GM18858 (cell line): ENCODE measurements at regions not wholly inside any gene's neighbourhood (a gene's known extent, or its start where the extent isn't known, plus 50 kb on each side); places are given as distances from the start of the nearest gene placed in this dataset.
"Not testable (repeated sequence)": the region's sequence is repeated elsewhere in the genome, so short reads cannot be mapped to it uniquely, and the experiment has no call there.

ENCODE experiments used
- ATAC-seq: cut with Tn5 transposase; IDR thresholded peaks from one replicate; pipeline ENCODE4 v1.9.1; 2021; ENCODE audit not compliant: unreplicated experiment

- peak; percentile 69 for ATAC-seq
Measured at GRCh38 chrX:118212817-118213183, 96.2 kb upstream of the KLHL13 start.

DNA sequence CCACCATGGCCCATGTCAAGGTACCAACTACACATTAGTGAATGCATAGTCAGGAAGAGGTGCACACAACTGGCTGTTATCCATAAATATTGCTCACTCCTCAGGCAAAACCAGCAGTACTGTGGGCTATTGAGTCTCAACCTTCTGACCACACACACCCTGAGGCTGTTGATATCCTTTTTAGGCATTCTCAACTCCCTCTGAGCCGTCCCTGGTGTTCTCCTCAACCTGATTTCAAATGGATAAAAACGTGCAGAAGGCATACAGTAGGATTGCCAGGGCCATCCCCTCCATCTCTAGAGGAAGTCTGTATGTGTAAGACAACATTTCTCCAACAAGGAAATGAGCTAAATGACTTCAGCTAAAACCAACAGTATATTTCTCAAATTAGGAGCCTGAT is 98.7 kb upstream of the KLHL13 start:
- no peak for ATAC-seq

DNA sequence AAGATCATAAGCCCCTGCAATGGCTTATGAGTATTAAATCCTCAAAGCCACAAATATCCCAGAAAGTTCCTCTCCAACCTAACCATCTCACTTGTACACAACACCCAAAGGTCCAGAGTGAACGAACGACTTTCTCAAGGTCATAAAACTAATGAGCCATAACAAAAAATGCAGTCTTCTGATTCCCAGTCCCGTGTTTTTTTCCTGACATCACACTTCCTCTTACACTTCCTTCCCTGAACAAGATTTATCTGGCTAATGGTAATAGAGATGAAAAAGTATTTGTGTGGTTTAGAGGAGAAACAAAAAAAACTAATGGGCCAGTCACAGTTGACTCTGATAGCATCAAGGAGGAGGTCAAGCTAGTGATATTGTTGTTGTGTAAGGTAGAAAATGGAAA is 99.5 kb upstream of the KLHL13 start:
- ATAC-seq = no peak

- ATAC-seq = no peak
Measured at GRCh38 chrX:118216509-118216908, 99.9 kb upstream of the KLHL13 start.

DNA sequence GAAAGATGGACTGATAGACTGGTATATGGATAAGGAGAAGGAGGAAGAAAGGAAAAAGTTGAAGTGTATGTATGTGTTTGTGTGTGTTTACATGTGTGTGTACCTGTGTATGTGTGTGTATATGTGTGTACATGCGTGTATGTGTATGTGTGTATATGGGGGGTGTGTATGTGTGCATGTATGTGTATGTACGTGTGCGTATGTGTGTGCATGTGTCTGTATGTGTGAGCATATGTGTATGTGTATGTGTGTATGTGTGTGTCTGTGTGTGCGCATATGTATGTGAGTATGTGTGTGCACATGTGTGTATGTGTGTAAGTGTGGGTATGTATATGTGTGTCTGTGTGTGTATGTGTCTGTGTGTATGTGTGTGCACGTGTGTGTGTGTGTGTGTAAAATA is 101.5 kb upstream of the KLHL13 start:
- ATAC-seq = no peak

GRCh38 chrX:118218940-118219339 is 102.3 kb upstream of the KLHL13 start:
- no peak for ATAC-seq

GRCh38 chrX:118219866-118220265 is 103.3 kb upstream of the KLHL13 start:
- no peak for ATAC-seq

- no peak for ATAC-seq
Measured at GRCh38 chrX:118220509-118220908, 103.9 kb upstream of the KLHL13 start.

GRCh38 chrX:118221270-118221669 is 104.7 kb upstream of the KLHL13 start:
- ATAC-seq = no peak

GRCh38 chrX:118221733-118222132 is 105.1 kb upstream of the KLHL13 start:
- ATAC-seq = no peak

GRCh38 chrX:118222421-118222820 is 105.8 kb upstream of the KLHL13 start:
- ATAC-seq = no peak

DNA sequence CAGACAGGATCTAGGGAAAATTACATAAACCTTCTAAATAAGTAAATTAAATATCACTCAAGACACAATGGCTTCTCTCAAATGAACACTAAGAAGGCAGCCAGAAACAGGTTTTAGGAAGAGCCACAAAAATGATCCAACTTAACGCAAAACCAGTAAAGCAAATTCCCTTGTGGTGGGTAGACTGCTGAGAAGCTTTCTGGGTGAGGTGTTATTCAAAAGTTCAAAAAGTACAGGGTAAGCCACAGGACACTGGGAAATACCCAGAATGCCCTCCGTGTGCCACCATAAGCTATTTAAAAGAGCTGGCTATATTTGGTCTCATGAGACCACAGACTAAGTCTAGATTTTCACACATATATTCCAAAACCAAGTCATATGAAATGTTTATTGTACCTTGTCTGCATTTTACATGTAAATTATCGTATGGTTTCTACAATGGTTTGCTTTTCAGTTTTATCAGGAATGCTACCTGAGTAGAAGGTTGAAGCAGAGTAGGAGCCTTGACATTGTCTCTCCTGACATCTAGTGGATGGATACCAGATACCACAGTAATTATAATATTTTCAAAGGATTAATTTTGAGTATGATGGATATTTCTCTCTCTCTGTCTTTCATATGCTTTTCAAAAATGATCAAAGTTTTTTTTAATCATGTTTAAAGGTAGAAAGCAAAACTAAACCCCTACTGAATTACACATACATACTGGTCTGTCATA is 109.3 kb upstream of the KLHL13 start:
- ATAC-seq = peak; percentile 81

- ATAC-seq = no peak
Measured at GRCh38 chrX:118228041-118228440, 111.4 kb upstream of the KLHL13 start.

DNA sequence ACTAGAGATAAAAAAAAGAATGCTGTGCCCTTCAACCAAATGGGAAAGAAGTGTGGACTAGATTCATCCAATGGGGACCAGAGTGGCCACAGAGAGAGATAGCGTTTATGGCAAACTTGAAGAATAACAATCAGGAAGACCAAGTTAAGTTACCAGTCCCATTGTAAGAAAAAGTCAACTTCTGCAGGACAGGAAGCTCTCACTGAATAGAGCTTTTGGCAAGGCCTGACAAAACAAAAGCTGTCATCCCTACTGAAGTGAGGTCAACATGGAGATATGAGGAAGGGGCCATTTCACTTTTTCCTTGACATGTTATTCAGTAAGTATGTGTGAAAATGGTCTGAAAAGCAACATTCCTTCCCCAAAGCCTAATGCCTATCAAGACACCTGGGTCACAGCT is 111.8 kb upstream of the KLHL13 start:
- ATAC-seq = no peak

GRCh38 chrX:118231464-118231863 is 114.4 kb upstream of the WDR44 start:
- ATAC-seq = no peak

DNA sequence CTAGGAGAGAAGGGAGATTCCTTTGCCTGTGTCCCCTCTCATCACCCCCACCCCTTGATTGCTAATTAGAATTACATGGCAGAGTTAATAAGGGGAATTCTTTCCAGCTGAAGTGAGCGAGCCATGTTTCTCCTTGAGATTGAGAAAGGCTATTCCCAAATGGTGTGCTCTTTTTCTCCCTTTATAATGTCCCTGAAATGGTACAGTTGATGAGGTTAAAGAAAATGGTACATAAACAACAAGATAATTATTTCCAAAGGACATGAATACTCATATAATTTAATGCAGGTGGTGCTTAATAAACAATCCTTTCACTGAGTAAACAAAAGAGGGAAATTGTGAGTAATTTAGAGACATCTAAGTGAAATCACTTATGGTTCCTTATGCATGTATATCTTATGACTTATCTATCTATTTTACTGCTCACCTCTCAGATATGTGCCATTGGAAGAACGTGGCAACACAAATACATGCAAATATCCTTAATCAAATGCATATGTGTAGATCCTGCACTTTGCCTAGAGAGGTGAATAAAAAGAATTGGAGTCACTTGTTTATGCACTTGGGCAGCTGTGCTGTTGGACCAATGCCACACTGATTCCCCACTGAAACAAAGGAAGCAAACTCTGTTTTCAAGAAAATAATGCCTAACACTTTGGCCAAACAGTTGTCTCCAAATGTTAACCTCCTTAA is 106.6 kb upstream of the WDR44 start:
- ATAC-seq = no peak

- ATAC-seq = no peak
Measured at GRCh38 chrX:118239913-118240698, 105.8 kb upstream of the WDR44 start.

GRCh38 chrX:118246961-118247360 is 98.9 kb upstream of the WDR44 start:
- not testable (repeated sequence) for ATAC-seq

- ATAC-seq = no peak
Measured at GRCh38 chrX:118249146-118249545, 96.8 kb upstream of the WDR44 start.

- no peak for ATAC-seq
Measured at GRCh38 chrX:118250445-118250844, 95.5 kb upstream of the WDR44 start.

GRCh38 chrX:118251271-118251670 is 94.6 kb upstream of the WDR44 start:
- no peak for ATAC-seq

DNA sequence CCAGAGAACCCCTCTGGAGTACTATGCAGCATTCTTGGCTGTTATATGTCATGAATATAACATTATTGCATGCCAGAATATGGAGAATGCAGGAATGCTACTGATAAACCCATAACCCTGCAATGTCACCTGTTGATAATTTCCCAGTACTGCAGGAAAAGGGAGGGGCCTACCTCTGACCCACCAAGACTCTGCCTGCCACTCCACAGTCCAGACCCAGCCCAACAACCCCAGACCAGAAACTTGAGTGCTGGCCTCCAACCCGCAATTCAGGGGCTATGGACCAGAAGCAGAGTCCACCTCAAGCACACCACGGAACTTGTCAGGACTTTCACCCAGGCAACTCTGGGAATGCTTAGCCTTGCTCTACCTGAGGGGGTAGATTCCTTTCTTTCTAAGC is 92.9 kb upstream of the WDR44 start:
- ATAC-seq = no peak
